ENCODE measurements at regions not wholly inside any gene's neighbourhood (a gene's known extent, or its start where the extent isn't known, plus 50 kb on each side); places are given as distances from the start of the nearest gene placed in this dataset.

GRCh38 chr1:10901091-10901890 is 104.8 kb upstream of the CASZ1 start:
- H3K27me3 Mint-ChIP-seq (ENCODE audit: low read depth in 3 of 3) = peaks cover 2 to 8% (median 6%) of the 10 kb centered on the region in 3 donors
- peaks cover 31% of the 10 kb centered on the region for H3K4me1 Mint-ChIP-seq
- no peaks in the 10 kb centered on the region for H3K9me3 Mint-ChIP-seq
- no peak overlapping the region for H3K4me3 Mint-ChIP-seq
- TF ChIP-seq, protein P1, sequence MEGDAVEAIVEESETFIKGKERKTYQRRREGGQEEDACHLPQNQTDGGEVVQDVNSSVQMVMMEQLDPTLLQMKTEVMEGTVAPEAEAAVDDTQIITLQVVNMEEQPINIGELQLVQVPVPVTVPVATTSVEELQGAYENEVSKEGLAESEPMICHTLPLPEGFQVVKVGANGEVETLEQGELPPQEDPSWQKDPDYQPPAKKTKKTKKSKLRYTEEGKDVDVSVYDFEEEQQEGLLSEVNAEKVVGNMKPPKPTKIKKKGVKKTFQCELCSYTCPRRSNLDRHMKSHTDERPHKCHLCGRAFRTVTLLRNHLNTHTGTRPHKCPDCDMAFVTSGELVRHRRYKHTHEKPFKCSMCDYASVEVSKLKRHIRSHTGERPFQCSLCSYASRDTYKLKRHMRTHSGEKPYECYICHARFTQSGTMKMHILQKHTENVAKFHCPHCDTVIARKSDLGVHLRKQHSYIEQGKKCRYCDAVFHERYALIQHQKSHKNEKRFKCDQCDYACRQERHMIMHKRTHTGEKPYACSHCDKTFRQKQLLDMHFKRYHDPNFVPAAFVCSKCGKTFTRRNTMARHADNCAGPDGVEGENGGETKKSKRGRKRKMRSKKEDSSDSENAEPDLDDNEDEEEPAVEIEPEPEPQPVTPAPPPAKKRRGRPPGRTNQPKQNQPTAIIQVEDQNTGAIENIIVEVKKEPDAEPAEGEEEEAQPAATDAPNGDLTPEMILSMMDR (IDR thresholded peaks at IDR 0.05) = no peak
- Histone ChIP-seq H2AFZ (ENCODE audit: insufficient read depth, low read depth, low read length, poor library complexity, severe bottlenecking) (no peak overlapping the region), H3K4me3 (replicated peaks in 1 of 3; ENCODE audit: low read depth in 2 of 3, low read length in 3 of 3) (no peak overlapping the region), H3K27me3 (ENCODE audit: control insufficient read depth in 2 of 2, insufficient read depth in 2 of 2, low read length in 2 of 2) (no peaks in the 10 kb centered on the region), H3K9ac (ENCODE audit: insufficient read depth, low read length, poor library complexity, severe bottlenecking) (no peak overlapping the region), H3K9me3 (replicated peaks in 1 of 2; ENCODE audit: control insufficient read depth in 1 of 2, insufficient read depth in 1 of 2, low read length in 2 of 2) (no peaks in the 10 kb centered on the region), H3K4me2 (replicated peaks; ENCODE audit: extremely low read depth, low read length, poor library complexity, severe bottlenecking) (no peak overlapping the region), H3K27ac (ENCODE audit: low read depth in 1 of 2, low read length in 2 of 2) (no peak overlapping the region), H3K4me1 (ENCODE audit: control insufficient read depth in 1 of 2, insufficient read depth in 2 of 2, low read length in 2 of 2) (peaks cover 25 to 28% of the 10 kb centered on the region in 2 donors), H3K36me3 (replicated peaks in 1 of 2; ENCODE audit: control insufficient read depth in 1 of 2, insufficient read depth in 2 of 2, low read length in 2 of 2) (no peaks in the 10 kb centered on the region), H4K20me1 (ENCODE audit: insufficient read depth, low read length) (no peaks in the 10 kb centered on the region), H3K79me2 (ENCODE audit: insufficient read depth, low read length) (no peaks in the 10 kb centered on the region)
- intact Hi-C loops (cut with micrococcal nuclease) = no loop called here
- DNase-seq = no peak
- H3K27ac Mint-ChIP-seq = no peak overlapping the region
- no peaks in the 10 kb centered on the region for H3K36me3 Mint-ChIP-seq
- WGBS (ENCODE audit: insufficient coverage) = 88% methylated on average over 29 of the region's 29 CpGs

DNA sequence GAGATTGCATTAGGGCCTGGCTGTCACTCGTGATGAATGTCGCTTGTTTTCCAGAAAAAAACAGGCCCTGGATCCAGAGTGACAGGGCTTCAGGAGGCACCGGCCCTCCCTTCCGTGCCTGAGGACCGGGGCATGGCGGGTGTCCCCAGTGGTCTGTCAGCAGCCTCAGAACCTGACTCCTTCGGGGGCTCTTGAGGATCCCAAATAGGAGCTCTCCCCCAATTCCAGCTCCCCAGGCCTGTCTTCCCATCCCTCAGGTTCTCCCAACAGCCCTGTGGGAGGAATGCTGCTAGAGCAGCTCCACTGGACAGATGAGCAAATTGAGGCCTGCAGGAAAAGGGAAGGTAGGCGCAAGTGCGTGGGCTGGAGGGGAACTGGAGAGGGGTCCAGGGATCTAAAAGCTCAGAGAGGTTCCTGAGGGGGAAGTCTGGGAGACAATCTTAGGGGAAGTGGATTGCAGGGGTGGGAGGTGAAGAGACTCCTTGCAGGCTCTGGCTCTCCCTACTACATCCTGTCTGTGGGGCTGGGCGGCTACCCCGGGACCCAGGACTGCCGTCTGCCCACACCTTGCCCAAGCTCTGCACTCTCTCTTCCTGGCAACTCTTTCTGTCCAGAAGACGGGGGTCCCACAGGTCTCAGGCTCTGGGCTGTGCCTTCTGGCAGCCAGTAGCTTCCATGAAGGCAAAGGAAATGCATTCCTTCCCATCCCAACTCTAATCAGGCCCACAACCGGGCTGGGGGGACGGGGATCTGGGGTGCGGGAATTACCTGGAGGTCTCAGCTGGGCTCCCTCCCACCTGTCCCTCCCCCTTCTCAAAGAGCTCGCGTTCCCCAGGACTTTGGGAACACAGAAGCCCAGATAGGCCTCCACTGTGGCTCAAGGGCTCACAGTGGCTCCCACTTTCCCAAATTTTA is 105.7 kb upstream of the CASZ1 start:
- H3K9ac ChIP-seq (ENCODE audit: insufficient read depth, low read length, poor library complexity, severe bottlenecking) = no peak overlapping the region
- intact Hi-C loops (cut with micrococcal nuclease) = no loop called here
- Mint-ChIP-seq H3K4me1 (peaks cover 35% of the 10 kb centered on the region), H3K36me3 (no peaks in the 10 kb centered on the region), H3K27ac (no peak overlapping the region), H3K4me3 (no peak overlapping the region), H3K9me3 (no peaks in the 10 kb centered on the region), H3K27me3 (ENCODE audit: low read depth in 3 of 3) (peaks cover 6 to 8% (median 6%) of the 10 kb centered on the region in 3 donors)
- no peak overlapping the region for H3K4me2 ChIP-seq (replicated peaks; ENCODE audit: extremely low read depth, low read length, poor library complexity, severe bottlenecking)
- DNase-seq = no peak
- no peak overlapping the region for H3K4me3 ChIP-seq (replicated peaks in 1 of 3; ENCODE audit: low read depth in 2 of 3, low read length in 3 of 3)
- no peaks in the 10 kb centered on the region for H3K79me2 ChIP-seq (ENCODE audit: insufficient read depth, low read length)
- H3K4me1 ChIP-seq (ENCODE audit: control insufficient read depth in 1 of 2, insufficient read depth in 2 of 2, low read length in 2 of 2) = peaks cover 25 to 28% of the 10 kb centered on the region in 2 donors
- WGBS (ENCODE audit: insufficient coverage) = 69% methylated on average over 17 of the region's 18 CpGs
- H3K36me3 ChIP-seq (replicated peaks in 1 of 2; ENCODE audit: control insufficient read depth in 1 of 2, insufficient read depth in 2 of 2, low read length in 2 of 2) = no peaks in the 10 kb centered on the region
- no peak overlapping the region for H2AFZ ChIP-seq (ENCODE audit: insufficient read depth, low read depth, low read length, poor library complexity, severe bottlenecking)
- TF ChIP-seq, protein P1 (IDR thresholded peaks at IDR 0.05) = no peak
- no peaks in the 10 kb centered on the region for H4K20me1 ChIP-seq (ENCODE audit: insufficient read depth, low read length)
- no peak overlapping the region for H3K27ac ChIP-seq (ENCODE audit: low read depth in 1 of 2, low read length in 2 of 2)
- H3K9me3 ChIP-seq (replicated peaks in 1 of 2; ENCODE audit: control insufficient read depth in 1 of 2, insufficient read depth in 1 of 2, low read length in 2 of 2) = no peaks in the 10 kb centered on the region
- H3K27me3 ChIP-seq (ENCODE audit: control insufficient read depth in 2 of 2, insufficient read depth in 2 of 2, low read length in 2 of 2) = no peaks in the 10 kb centered on the region

Measured in CD14-positive monocyte (primary cell).